ENCODE measurements at regions not wholly inside any gene's neighbourhood (a gene's known extent, or its start where the extent isn't known, plus 50 kb on each side); places are given as distances from the start of the nearest gene placed in this dataset.

GRCh38 chr2:188786368-188786841 lies 187.8 kb upstream of the COL3A1 start:
- no peaks in the 10 kb centered on the region for H3K36me3 ChIP-seq
- 14 to 22% (median 15%) methylated on average over 3 of the region's 3 CpGs for WGBS, 3 donors
- no peaks in the 10 kb centered on the region for H3K9me3 ChIP-seq
- no peak overlapping the region for H3K4me3 ChIP-seq
- intact Hi-C loops (cut with DNase I): loop anchor here in 2 of 4 donors (10.0 kb wide), 1 partner anchor 188 kb away; the partner anchor contains the start of gene COL3A1 (in 2 of the 2)
- peak overlapping the region in 1 of 2 donors; percentile 63 for H3K27ac ChIP-seq
- no peak for TF ChIP-seq CTCF (IDR thresholded peaks at IDR 0.05)
- no peak for TF ChIP-seq POLR2A (IDR thresholded peaks at IDR 0.05)
- TF ChIP-seq EP300 (IDR thresholded peaks at IDR 0.05): peak; percentile 16
- DNase-seq: peak in 2 of 5 donors; percentile 13 to 34
- H3K4me1 ChIP-seq (ENCODE audit: insufficient read depth): no peaks in the 10 kb centered on the region
- H3K27me3 ChIP-seq: no peaks in the 10 kb centered on the region

- Histone ChIP-seq H3K27me3 (no peaks in the 10 kb centered on the region), H3K4me3 (no peak overlapping the region), H3K27ac (peak overlapping the region in 1 of 2 donors; percentile 63), H3K4me1 (ENCODE audit: insufficient read depth) (no peaks in the 10 kb centered on the region), H3K9me3 (no peaks in the 10 kb centered on the region), H3K36me3 (no peaks in the 10 kb centered on the region)
- no peak for DNase-seq
- 4 to 10% (median 6%) methylated on average over 5 of the region's 5 CpGs for WGBS, 3 donors
- intact Hi-C loops (cut with DNase I): loop anchor here in 2 of 4 donors (10.0 kb wide), 1 partner anchor 188 kb away; the partner anchor contains the start of gene COL3A1 (in 2 of the 2)
- TF ChIP-seq CTCF (IDR thresholded peaks at IDR 0.05) (no peak), EP300 (IDR thresholded peaks at IDR 0.05) (no peak), POLR2A (IDR thresholded peaks at IDR 0.05) (no peak)
Measured at GRCh38 chr2:188787021-188787657, 187.0 kb upstream of the COL3A1 start.

GRCh38 chr2:188787658-188788240 lies 186.4 kb upstream of the COL3A1 start:
- Histone ChIP-seq H3K4me3 (no peak overlapping the region), H3K9me3 (no peaks in the 10 kb centered on the region), H3K27ac (peak overlapping the region in 1 of 2 donors; percentile 66), H3K27me3 (no peaks in the 10 kb centered on the region), H3K4me1 (ENCODE audit: insufficient read depth) (no peaks in the 10 kb centered on the region), H3K36me3 (no peaks in the 10 kb centered on the region)
- WGBS, 3 donors: 2 to 7% (median 5%) methylated on average over 3 of the region's 3 CpGs
- intact Hi-C loops (cut with DNase I): loop anchor here in 2 of 4 donors (10.0 kb wide), 1 partner anchor 187 kb away; the partner anchor contains the start of gene COL3A1 (in 2 of the 2)
- DNase-seq: no peak
- TF ChIP-seq POLR2A (IDR thresholded peaks at IDR 0.05) (no peak), CTCF (IDR thresholded peaks at IDR 0.05) (no peak), EP300 (IDR thresholded peaks at IDR 0.05) (no peak)

GRCh38 chr2:188788621-188789020 lies 185.6 kb upstream of the COL3A1 start:
- H3K36me3 ChIP-seq: no peaks in the 10 kb centered on the region
- intact Hi-C loops (cut with DNase I): loop anchor here in 2 of 4 donors (10.0 kb wide), 1 partner anchor 186 kb away; the partner anchor contains the start of gene COL3A1 (in 2 of the 2)
- no peaks in the 10 kb centered on the region for H3K9me3 ChIP-seq
- peak; percentile 71 to 88 (median 82) for DNase-seq
- no peaks in the 10 kb centered on the region for H3K4me1 ChIP-seq (ENCODE audit: insufficient read depth)
- no peaks in the 10 kb centered on the region for H3K27me3 ChIP-seq
- no peak overlapping the region for H3K4me3 ChIP-seq
- TF ChIP-seq CTCF (IDR thresholded peaks at IDR 0.05) (no peak), POLR2A (IDR thresholded peaks at IDR 0.05) (no peak), EP300 (IDR thresholded peaks at IDR 0.05) (no peak)
- H3K27ac ChIP-seq: peak overlapping the region in 1 of 2 donors; percentile 66

All from ovary (tissue), 7 donors.